H9 (cell line): ENCODE measurements at regions not wholly inside any gene's neighbourhood (a gene's known extent, or its start where the extent isn't known, plus 50 kb on each side); places are given as distances from the start of the nearest gene placed in this dataset.

Experiments used
- DNase-seq: peaks from one replicate; pipeline ENCODE4 v3.0.0-alpha.2; 2017
- H2AFZ ChIP-seq: one replicate; pipeline ENCODE4 v1.6.1; 2013; ENCODE audit warnings: mild to moderate bottlenecking, low read length, control low read depth, moderate library complexity
- H2AK5ac ChIP-seq: 2 replicates; pipeline ENCODE4 v1.6.1; 2013; ENCODE audit warnings: low read length, control low read depth, mixed read lengths; ENCODE audit not compliant: insufficient read length
- H2BK120ac ChIP-seq: one replicate; pipeline ENCODE4 v1.6.1; 2013; ENCODE audit warnings: low read depth, mild to moderate bottlenecking, low read length, control low read depth, inconsistent platforms; ENCODE audit not compliant: poor library complexity, severe bottlenecking
- H2BK12ac ChIP-seq: 2 replicates; pipeline ENCODE4 v1.6.1; 2013; ENCODE audit warnings: low read length, control low read depth, mixed read lengths, low read depth; ENCODE audit not compliant: insufficient read length
- H2BK15ac ChIP-seq: 2 replicates; pipeline ENCODE4 v1.6.1; 2013; ENCODE audit warnings: low read depth, low read length, control low read depth
- H2BK20ac ChIP-seq: one replicate; pipeline ENCODE4 v1.6.1; 2013; ENCODE audit warnings: low read depth, mild to moderate bottlenecking, low read length, control low read depth, inconsistent platforms; ENCODE audit not compliant: poor library complexity, severe bottlenecking
- H2BK5ac ChIP-seq: 2 replicates; pipeline ENCODE4 v1.6.1; 2013; ENCODE audit warnings: low read length, control low read depth, mixed read lengths; ENCODE audit not compliant: insufficient read length
- H3K14ac ChIP-seq: 2 replicates; pipeline ENCODE4 v1.6.1; 2013; ENCODE audit warnings: low read length, control low read depth; ENCODE audit not compliant: insufficient read depth
- H3K18ac ChIP-seq: 2 replicates; pipeline ENCODE4 v1.6.1; 2013; ENCODE audit warnings: low read depth, mild to moderate bottlenecking, mixed read lengths, low read length, control low read depth; ENCODE audit not compliant: insufficient read length
- H3K23ac ChIP-seq: 2 replicates; pipeline ENCODE4 v1.6.1; 2013; ENCODE audit warnings: low read length, control low read depth, mixed read lengths, low read depth; ENCODE audit not compliant: insufficient read length
- H3K23me2 ChIP-seq: 2 replicates; pipeline ENCODE4 v1.6.1; 2013; ENCODE audit warnings: low read depth, mild to moderate bottlenecking, mixed read lengths, low read length, control low read depth; ENCODE audit not compliant: insufficient read length, poor library complexity, severe bottlenecking
- H3K27ac ChIP-seq: 2 replicates; pipeline ENCODE4 v1.5.1; 2013; ENCODE audit warnings: low read length, control low read depth, mixed read lengths, low read depth; ENCODE audit not compliant: insufficient read length
- H3K27me3 ChIP-seq: 2 replicates; pipeline ENCODE4 v1.6.1; 2013; ENCODE audit warnings: low read length, control low read depth, inconsistent platforms; ENCODE audit not compliant: insufficient read depth
- H3K4ac ChIP-seq: 2 replicates; pipeline ENCODE4 v1.6.1; 2013; ENCODE audit warnings: low read depth, mild to moderate bottlenecking, control low read depth, inconsistent platforms, low read length, moderate library complexity
- H3K4me1 ChIP-seq: 2 replicates; pipeline ENCODE4 v1.6.1; 2013; ENCODE audit warnings: low read length, control low read depth, inconsistent platforms; ENCODE audit not compliant: insufficient read depth
- H3K4me2 ChIP-seq: 2 replicates; pipeline ENCODE4 v1.6.1; 2013; ENCODE audit warnings: low read length, control low read depth, mixed read lengths; ENCODE audit not compliant: insufficient read length, insufficient read depth
- H3K56ac ChIP-seq: 2 replicates; pipeline ENCODE4 v1.6.1; 2013; ENCODE audit warnings: low read depth, mild to moderate bottlenecking, mixed read lengths, low read length, control low read depth; ENCODE audit not compliant: insufficient read length
- H3K79me1 ChIP-seq: 2 replicates; pipeline ENCODE4 v1.6.1; 2013; ENCODE audit warnings: low read depth, mild to moderate bottlenecking, moderate library complexity, low read length, control low read depth, inconsistent platforms; ENCODE audit not compliant: insufficient read depth, poor library complexity, severe bottlenecking
- H3K79me2 ChIP-seq: 2 replicates; pipeline ENCODE4 v1.6.1; 2013; ENCODE audit warnings: low read length, control low read depth, inconsistent platforms; ENCODE audit not compliant: insufficient read depth
- H3K9ac ChIP-seq: 2 replicates; pipeline ENCODE4 v1.6.1; 2013; ENCODE audit warnings: low read length, control low read depth, mixed read lengths; ENCODE audit not compliant: insufficient read length; ENCODE audit errors: extremely low read depth
- H3K9me3 ChIP-seq: one replicate; pipeline ENCODE4 v1.6.1; 2013; ENCODE audit warnings: low read depth, low read length, inconsistent platforms; ENCODE audit not compliant: control insufficient read depth
- H3T11ph ChIP-seq: one replicate; pipeline ENCODE4 v1.6.1; 2013; ENCODE audit warnings: mild to moderate bottlenecking, low read length, control low read depth, inconsistent platforms
- H4K20me1 ChIP-seq: one replicate; pipeline ENCODE4 v1.6.1; 2013; ENCODE audit not compliant: control insufficient read depth, insufficient read length, insufficient read depth
- H4K5ac ChIP-seq: 2 replicates; pipeline ENCODE4 v1.6.1; 2013; ENCODE audit warnings: low read depth, mild to moderate bottlenecking, mixed read lengths, low read length, control low read depth; ENCODE audit not compliant: insufficient read length
- H4K8ac ChIP-seq: replicated peaks from 2 replicates; pipeline ENCODE4 v1.6.1; 2013; ENCODE audit warnings: low read length, control low read depth, mixed read lengths, low read depth; ENCODE audit not compliant: insufficient read length
- H4K91ac ChIP-seq: 2 replicates; pipeline ENCODE4 v1.6.1; 2013; ENCODE audit warnings: low read depth, mild to moderate bottlenecking, moderate library complexity, mixed read lengths, low read length, control low read depth; ENCODE audit not compliant: insufficient read length
- H3K27ac Mint-ChIP-seq, 3 experiments: 2 replicates in 2 of 3; 3 replicates in 1 of 3; pipeline ENCODE4 v1.8.0; 2020 to 2021; ENCODE audit warnings: mixed read lengths in 3 of 3, mild to moderate bottlenecking in 1 of 3, moderate library complexity in 1 of 3
- H3K27me3 Mint-ChIP-seq: 2 replicates; pipeline ENCODE4 v1.8.0; 2021; ENCODE audit warnings: low read depth, mild to moderate bottlenecking, moderate library complexity, mixed read lengths
- H3K36me3 Mint-ChIP-seq, 3 experiments: 2 replicates in 2 of 3; 3 replicates in 1 of 3; pipeline ENCODE4 v1.8.0; 2020 to 2021; ENCODE audit warnings: low read depth in 3 of 3, mixed read lengths in 3 of 3; ENCODE audit not compliant: insufficient read depth in 1 of 3
- H3K4me1 Mint-ChIP-seq, 2 experiments: 2 replicates each; pipeline ENCODE4 v1.8.0; 2020; ENCODE audit warnings: mixed read lengths in 2 of 2
- H3K4me3 Mint-ChIP-seq, 2 experiments: 2 replicates in 1 of 2; 3 replicates in 1 of 2; pipeline ENCODE4 v1.8.0; 2020 to 2021; ENCODE audit warnings: mild to moderate bottlenecking in 2 of 2, mixed read lengths in 2 of 2, moderate library complexity in 1 of 2
- H3K9me3 Mint-ChIP-seq, 2 experiments: 2 replicates in 1 of 2; 3 replicates in 1 of 2; pipeline ENCODE4 v1.8.0; 2020; ENCODE audit warnings: mild to moderate bottlenecking in 2 of 2, mixed read lengths in 2 of 2, moderate library complexity in 1 of 2
- WGBS: extraction: QIAGEN DNeasy Blood & Tissue Kit; methylation state at CpG from one replicate; pipeline ENCODE4 v1.1.7; 2013; ENCODE audit warnings: missing lambda C conversion rate, low lambda C conversion rate, mixed read lengths; ENCODE audit not compliant: insufficient read length; ENCODE audit errors: extremely low coverage; 5-methylcytosine and 5-hydroxymethylcytosine counted together
- TF ChIP-seq, protein P1 (sequence below): fragments of 200-600 bp; sonication (generic); conservative IDR thresholded peaks from 3 replicates; pipeline ENCODE4 v1.8.0; 2021; ENCODE audit warnings: antibody characterized with exemption, mild to moderate bottlenecking

DNA sequence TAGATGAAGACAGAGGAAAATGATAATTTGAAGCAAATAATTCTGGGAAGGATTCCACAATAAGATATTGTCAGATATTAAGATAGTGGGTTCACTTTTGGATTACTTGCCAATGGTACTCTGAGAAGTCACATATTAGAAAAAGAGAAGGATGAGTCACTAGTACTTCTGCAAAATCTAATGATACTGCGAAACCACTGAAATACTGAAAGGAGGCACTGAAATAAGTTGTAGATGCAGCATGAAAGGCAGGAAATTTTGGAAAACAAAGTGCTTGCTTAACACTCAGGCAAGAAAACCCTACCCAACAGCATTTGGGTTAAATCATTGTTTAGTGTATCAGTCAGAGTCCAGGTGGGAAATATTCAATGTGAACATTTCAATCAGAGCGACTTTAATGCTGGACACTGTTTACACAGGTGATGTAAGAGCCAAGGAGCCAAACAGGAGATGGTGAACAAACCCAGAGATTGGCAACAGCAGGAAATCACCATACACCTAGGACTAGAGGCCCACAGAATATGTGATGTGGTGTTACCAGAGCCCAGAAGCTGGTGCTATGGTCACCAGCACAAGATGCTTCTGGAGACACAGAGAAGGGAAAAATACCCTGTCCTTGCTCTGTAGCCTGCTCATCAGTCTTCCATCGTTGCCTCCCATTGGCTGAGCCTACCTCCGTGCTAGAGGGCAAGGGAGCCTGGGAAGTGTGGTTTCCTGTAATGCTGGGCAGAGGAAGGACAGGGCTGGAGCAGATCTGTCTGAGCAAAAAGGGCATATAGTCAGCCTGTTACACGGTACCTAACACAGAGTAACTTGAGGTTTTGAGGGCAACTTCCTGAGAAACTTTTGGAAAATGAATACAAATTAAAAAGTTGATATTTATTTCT lies 204.7 kb upstream of the ITGA4 start:
- Histone ChIP-seq H3K23ac (no peak overlapping the region), H3K14ac (no peak overlapping the region), H2BK20ac (no peak overlapping the region), H2AK5ac (no peak overlapping the region), H3K9me3 (no peaks in the 10 kb centered on the region), H3K9ac (no peak overlapping the region), H4K8ac (no peak overlapping the region), H3K27me3 (no peaks in the 10 kb centered on the region), H3K56ac (no peak overlapping the region), H2AFZ (no peak overlapping the region), H3K79me1 (no peaks in the 10 kb centered on the region), H3K27ac (no peak overlapping the region), H4K5ac (no peak overlapping the region), H3K4ac (no peak overlapping the region), H3K4me1 (no peaks in the 10 kb centered on the region), H2BK12ac (no peak overlapping the region), H4K91ac (no peak overlapping the region), H2BK15ac (no peak overlapping the region), H2BK120ac (no peak overlapping the region), H3K18ac (no peak overlapping the region), H3K4me2 (no peak overlapping the region), H3T11ph (no peak overlapping the region), H4K20me1 (no peaks in the 10 kb centered on the region), H3K23me2 (no peaks in the 10 kb centered on the region), H3K79me2 (no peaks in the 10 kb centered on the region), H2BK5ac (no peak overlapping the region)
- DNase-seq: no peak
- Mint-ChIP-seq H3K4me1 (no peaks in the 10 kb centered on the region), H3K27me3 (no peaks in the 10 kb centered on the region), H3K27ac (no peak overlapping the region), H3K36me3 (no peaks in the 10 kb centered on the region), H3K4me3 (no peak overlapping the region), H3K9me3 (no peaks in the 10 kb centered on the region)
- TF ChIP-seq, protein P1, sequence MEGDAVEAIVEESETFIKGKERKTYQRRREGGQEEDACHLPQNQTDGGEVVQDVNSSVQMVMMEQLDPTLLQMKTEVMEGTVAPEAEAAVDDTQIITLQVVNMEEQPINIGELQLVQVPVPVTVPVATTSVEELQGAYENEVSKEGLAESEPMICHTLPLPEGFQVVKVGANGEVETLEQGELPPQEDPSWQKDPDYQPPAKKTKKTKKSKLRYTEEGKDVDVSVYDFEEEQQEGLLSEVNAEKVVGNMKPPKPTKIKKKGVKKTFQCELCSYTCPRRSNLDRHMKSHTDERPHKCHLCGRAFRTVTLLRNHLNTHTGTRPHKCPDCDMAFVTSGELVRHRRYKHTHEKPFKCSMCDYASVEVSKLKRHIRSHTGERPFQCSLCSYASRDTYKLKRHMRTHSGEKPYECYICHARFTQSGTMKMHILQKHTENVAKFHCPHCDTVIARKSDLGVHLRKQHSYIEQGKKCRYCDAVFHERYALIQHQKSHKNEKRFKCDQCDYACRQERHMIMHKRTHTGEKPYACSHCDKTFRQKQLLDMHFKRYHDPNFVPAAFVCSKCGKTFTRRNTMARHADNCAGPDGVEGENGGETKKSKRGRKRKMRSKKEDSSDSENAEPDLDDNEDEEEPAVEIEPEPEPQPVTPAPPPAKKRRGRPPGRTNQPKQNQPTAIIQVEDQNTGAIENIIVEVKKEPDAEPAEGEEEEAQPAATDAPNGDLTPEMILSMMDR: no peak
- WGBS: no CpG with 5 or more reads among the region's 5 CpGs
